ENCODE measurements at regions not wholly inside any gene's neighbourhood (a gene's known extent, or its start where the extent isn't known, plus 50 kb on each side); places are given as distances from the start of the nearest gene placed in this dataset.

DNA sequence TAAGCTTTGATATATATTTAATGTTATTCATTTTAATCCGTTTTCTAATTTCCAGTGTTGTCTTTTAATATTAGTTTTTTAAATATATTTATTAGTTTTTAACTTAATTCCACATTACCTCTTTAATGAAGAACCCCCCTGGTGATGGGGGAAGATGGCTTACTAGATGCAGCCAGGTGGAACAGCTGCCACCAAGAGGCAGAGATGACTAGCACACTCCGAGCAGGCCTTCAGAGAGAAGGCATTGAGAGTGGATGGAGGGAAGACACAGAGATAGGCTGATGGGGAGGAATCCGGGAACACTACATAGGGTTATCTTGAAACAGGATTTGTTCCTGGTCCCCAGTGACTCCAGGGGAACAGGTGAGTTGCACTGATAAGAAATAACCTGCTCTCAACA is 771.6 kb downstream of the LRFN5 start:
- Histone ChIP-seq H4K5ac (ENCODE audit: low read depth, low read length) (no peak overlapping the region), H2AK5ac (ENCODE audit: low read depth, low read length) (no peak overlapping the region), H2BK20ac (ENCODE audit: low read depth, low read length) (no peak overlapping the region), H4K91ac (ENCODE audit: insufficient read depth, low read depth, low read length) (no peak overlapping the region), H3K9me3 (ENCODE audit: control insufficient read depth, insufficient read depth, low read length) (no peaks in the 10 kb centered on the region; the same call in 1 of the 2 replicates), H4K20me1 (ENCODE audit: insufficient read depth, low read length) (no peaks in the 10 kb centered on the region), H3K79me1 (ENCODE audit: low read depth in 1 of 2, low read length in 2 of 2) (no peaks in the 10 kb centered on the region), H3K9ac (ENCODE audit: low read depth, low read length) (no peak overlapping the region), H2BK15ac (ENCODE audit: low read depth, low read length) (no peak overlapping the region), H2BK120ac (ENCODE audit: low read depth, low read length) (no peak overlapping the region), H3K9me1 (ENCODE audit: insufficient read depth, low read length) (no peaks in the 10 kb centered on the region), H2AK9ac (replicated peaks; ENCODE audit: low read depth, low read length, poor library complexity) (no peak overlapping the region), H3K27me3 (ENCODE audit: control insufficient read depth, insufficient read depth, low read length) (no peaks in the 10 kb centered on the region), H3K4me1 (ENCODE audit: control insufficient read depth, insufficient read depth, low read length) (no peaks in the 10 kb centered on the region), H3K4me2 (ENCODE audit: low read depth, low read length) (no peak overlapping the region), H3K4ac (ENCODE audit: low read depth, low read length) (no peak overlapping the region), H4K8ac (ENCODE audit: low read depth in 2 of 2, low read length in 2 of 2) (no peak overlapping the region), H2AFZ (replicated peaks; ENCODE audit: low read length, poor library complexity) (no peak overlapping the region), H3K18ac (ENCODE audit: low read depth, low read length) (no peak overlapping the region), H3K36me3 (ENCODE audit: control insufficient read depth, insufficient read depth, low read length) (no peaks in the 10 kb centered on the region), H3K14ac (replicated peaks; ENCODE audit: low read depth, low read length) (no peak overlapping the region), H3K27ac (ENCODE audit: insufficient read depth, low read length) (no peak overlapping the region), H3K23ac (ENCODE audit: low read depth, low read length) (no peak overlapping the region), H3K4me3 (ENCODE audit: insufficient read depth, low read depth, low read length) (no peak overlapping the region), H3K56ac (ENCODE audit: extremely low read depth, insufficient read depth, low read length) (no peak overlapping the region), H2BK5ac (ENCODE audit: low read depth, low read length, poor library complexity, severe bottlenecking) (no peak overlapping the region)
- CTCF ChIA-PET = no interaction called here
- TF ChIP-seq MAZ (IDR thresholded peaks at IDR 0.05; ENCODE audit: borderline replicate concordance, low read depth, low read length) = no peak
- no peak for TF ChIP-seq MXI1 (IDR thresholded peaks at IDR 0.05; ENCODE audit: borderline replicate concordance, low read depth, low read length)
- TF ChIP-seq RCOR1 (IDR thresholded peaks at IDR 0.05; ENCODE audit: insufficient replicate concordance, low read length) = no peak
- TF ChIP-seq CEBPB (IDR thresholded peaks at IDR 0.05; ENCODE audit: low read depth, low read length) = no peak
- TF ChIP-seq BHLHE40 (IDR thresholded peaks at IDR 0.05; ENCODE audit: low read depth, low read length) = no peak
- TF ChIP-seq NFE2L2 (IDR thresholded peaks at IDR 0.05; ENCODE audit: low read depth, low read length) = no peak
- TF ChIP-seq MAFK (IDR thresholded peaks at IDR 0.05; ENCODE audit: low read depth, low read length) = no peak
- no peak for TF ChIP-seq POLR2A (IDR thresholded peaks at IDR 0.05; ENCODE audit: low read depth, low read length)
- TF ChIP-seq, protein P1, sequence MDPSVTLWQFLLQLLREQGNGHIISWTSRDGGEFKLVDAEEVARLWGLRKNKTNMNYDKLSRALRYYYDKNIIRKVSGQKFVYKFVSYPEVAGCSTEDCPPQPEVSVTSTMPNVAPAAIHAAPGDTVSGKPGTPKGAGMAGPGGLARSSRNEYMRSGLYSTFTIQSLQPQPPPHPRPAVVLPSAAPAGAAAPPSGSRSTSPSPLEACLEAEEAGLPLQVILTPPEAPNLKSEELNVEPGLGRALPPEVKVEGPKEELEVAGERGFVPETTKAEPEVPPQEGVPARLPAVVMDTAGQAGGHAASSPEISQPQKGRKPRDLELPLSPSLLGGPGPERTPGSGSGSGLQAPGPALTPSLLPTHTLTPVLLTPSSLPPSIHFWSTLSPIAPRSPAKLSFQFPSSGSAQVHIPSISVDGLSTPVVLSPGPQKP (IDR thresholded peaks at IDR 0.05; ENCODE audit: borderline replicate concordance, low read depth, low read length) = no peak
- no peak for TF ChIP-seq RAD21 (IDR thresholded peaks at IDR 0.05; ENCODE audit: low read length)
- TF ChIP-seq, protein P2, sequence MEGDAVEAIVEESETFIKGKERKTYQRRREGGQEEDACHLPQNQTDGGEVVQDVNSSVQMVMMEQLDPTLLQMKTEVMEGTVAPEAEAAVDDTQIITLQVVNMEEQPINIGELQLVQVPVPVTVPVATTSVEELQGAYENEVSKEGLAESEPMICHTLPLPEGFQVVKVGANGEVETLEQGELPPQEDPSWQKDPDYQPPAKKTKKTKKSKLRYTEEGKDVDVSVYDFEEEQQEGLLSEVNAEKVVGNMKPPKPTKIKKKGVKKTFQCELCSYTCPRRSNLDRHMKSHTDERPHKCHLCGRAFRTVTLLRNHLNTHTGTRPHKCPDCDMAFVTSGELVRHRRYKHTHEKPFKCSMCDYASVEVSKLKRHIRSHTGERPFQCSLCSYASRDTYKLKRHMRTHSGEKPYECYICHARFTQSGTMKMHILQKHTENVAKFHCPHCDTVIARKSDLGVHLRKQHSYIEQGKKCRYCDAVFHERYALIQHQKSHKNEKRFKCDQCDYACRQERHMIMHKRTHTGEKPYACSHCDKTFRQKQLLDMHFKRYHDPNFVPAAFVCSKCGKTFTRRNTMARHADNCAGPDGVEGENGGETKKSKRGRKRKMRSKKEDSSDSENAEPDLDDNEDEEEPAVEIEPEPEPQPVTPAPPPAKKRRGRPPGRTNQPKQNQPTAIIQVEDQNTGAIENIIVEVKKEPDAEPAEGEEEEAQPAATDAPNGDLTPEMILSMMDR (conservative IDR thresholded peaks at IDR 0.05; ENCODE audit: low read depth, low read length) = no peak
- TF ChIP-seq, protein P3, sequence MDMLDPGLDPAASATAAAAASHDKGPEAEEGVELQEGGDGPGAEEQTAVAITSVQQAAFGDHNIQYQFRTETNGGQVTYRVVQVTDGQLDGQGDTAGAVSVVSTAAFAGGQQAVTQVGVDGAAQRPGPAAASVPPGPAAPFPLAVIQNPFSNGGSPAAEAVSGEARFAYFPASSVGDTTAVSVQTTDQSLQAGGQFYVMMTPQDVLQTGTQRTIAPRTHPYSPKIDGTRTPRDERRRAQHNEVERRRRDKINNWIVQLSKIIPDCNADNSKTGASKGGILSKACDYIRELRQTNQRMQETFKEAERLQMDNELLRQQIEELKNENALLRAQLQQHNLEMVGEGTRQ (IDR thresholded peaks at IDR 0.05; ENCODE audit: low read depth, low read length) = no peak
- no peak for TF ChIP-seq FOS (IDR thresholded peaks at IDR 0.05; ENCODE audit: low read depth, low read length)
- no peak for TF ChIP-seq RFX5 (IDR thresholded peaks at IDR 0.05; ENCODE audit: low read depth, low read length)
- TF ChIP-seq CHD1 (IDR thresholded peaks at IDR 0.05; ENCODE audit: low read depth, low read length) = no peak
- no peak for TF ChIP-seq SMC3 (IDR thresholded peaks at IDR 0.05; ENCODE audit: low read depth, low read length)
- WGBS, 2 experiments (ENCODE audit: extremely low coverage in 2 of 2, insufficient read length in 1 of 2) = no CpG with 5 or more reads among the region's 3 CpGs
- intact Hi-C loops (cut with micrococcal nuclease) = no loop called here
- ATAC-seq (ENCODE audit: low read depth) = no peak
- POLR2A ChIA-PET (ENCODE audit: unreplicated experiment) = no interaction called here
- dilution Hi-C loops (cut with HindIII; ENCODE audit: low sequenced_read_pairs, unreplicated experiment) = no loop called here
- no peak for DNase-seq
- no TSS peak for BruUV-seq (replicated peaks)
- in situ Hi-C loops (cut with MboI; ENCODE audit: low sequenced_read_pairs) = no loop called here
